Caco-2 (cell line): ENCODE measurements at regions not wholly inside any gene's neighbourhood (a gene's known extent, or its start where the extent isn't known, plus 50 kb on each side); places are given as distances from the start of the nearest gene placed in this dataset.

Experiments
- BruUV-seq: library from RNA; stranded (reverse); fragments of 400-500 nt; replicated peaks from 2 replicates; lab custom pipeline; 2021; lab: Mats Ljungman, UMichigan
- CTCF ChIA-PET: fragments of 300-600 bp; sonication (Branson Sonifier 250); formaldehyde crosslinking; loops from one replicate; lab custom pipeline; 2022; ENCODE audit warnings: antibody characterized with exemption; lab: Charles Lee
- POLR2A ChIA-PET: fragments of 300-600 bp; sonication (Branson Sonifier 250); formaldehyde crosslinking; loops from one replicate; lab custom pipeline; 2022; ENCODE audit warnings: antibody characterized with exemption; lab: Charles Lee
- DNase-seq, 2 experiments: peaks; one replicate each; pipeline versions ENCODE4 v3.0.0 to v3.0.0-alpha.2; 2020 to 2022
- H3K27me3 ChIP-seq: replicated peaks from 2 replicates; pipeline ENCODE4 v1.6.0; 2011; ENCODE audit warnings: low read length; ENCODE audit not compliant: control insufficient read depth, insufficient read depth
- H3K36me3 ChIP-seq: 2 replicates; pipeline ENCODE4 v1.5.1; 2011; ENCODE audit warnings: low read length; ENCODE audit not compliant: control insufficient read depth, insufficient read depth
- H3K4me1 ChIP-seq: fragments of 250-450 bp; sonication (Bioruptor Pico); 2 replicates; pipeline ENCODE4 v1.5.1; 2020; ENCODE audit warnings: mild to moderate bottlenecking
- H3K4me3 ChIP-seq: 2 replicates; pipeline ENCODE4 v1.5.1; 2011; ENCODE audit warnings: low read depth, mild to moderate bottlenecking, control low read depth, low read length
- H3K9me3 ChIP-seq: fragments of 250-450 bp; sonication (Bioruptor Pico); 2 replicates; pipeline ENCODE4 v1.5.1; 2020; ENCODE audit warnings: mild to moderate bottlenecking, moderate library complexity
- H3K27ac Mint-ChIP-seq: one replicate; pipeline ENCODE4 v1.8.0; 2022; ENCODE audit warnings: mixed read lengths; ENCODE audit not compliant: unreplicated experiment
- H3K27me3 Mint-ChIP-seq: one replicate; pipeline ENCODE4 v1.8.0; 2022; ENCODE audit warnings: mixed read lengths; ENCODE audit not compliant: insufficient read depth, unreplicated experiment
- H3K36me3 Mint-ChIP-seq: one replicate; pipeline ENCODE4 v1.8.0; 2022; ENCODE audit warnings: mild to moderate bottlenecking, mixed read lengths; ENCODE audit not compliant: insufficient read depth, unreplicated experiment
- H3K4me1 Mint-ChIP-seq: one replicate; pipeline ENCODE4 v1.8.0; 2022; ENCODE audit warnings: low read depth, mixed read lengths; ENCODE audit not compliant: unreplicated experiment
- H3K4me3 Mint-ChIP-seq: one replicate; pipeline ENCODE4 v1.8.0; 2022; ENCODE audit warnings: mild to moderate bottlenecking, moderate library complexity, mixed read lengths; ENCODE audit not compliant: unreplicated experiment
- H3K9me3 Mint-ChIP-seq: one replicate; pipeline ENCODE4 v1.8.0; 2022; ENCODE audit warnings: mixed read lengths; ENCODE audit not compliant: unreplicated experiment
- intact Hi-C: fragments of 100-400 bp; cut with micrococcal nuclease; formaldehyde crosslinking; loops from one replicate; pipeline ENCODE4 v1.10.0; 2022; ENCODE audit not compliant: unreplicated experiment
- TF ChIP-seq, protein P1 (sequence below), 2 experiments: fragments of 200-600 bp in 1 of 2; IDR thresholded peaks; 1 replicate in 1 of 2; 2 replicates in 1 of 2; pipeline versions ENCODE4 v1.5.1 to v1.8.0; 2011 to 2022; ENCODE audit warnings: antibody characterized with exemption in 1 of 2, control low read depth in 1 of 2, inconsistent platforms in 1 of 2, low read depth in 1 of 2, low read length in 1 of 2, mild to moderate bottlenecking in 1 of 2, moderate library complexity in 1 of 2; ENCODE audit not compliant: insufficient read depth in 1 of 2, severe bottlenecking in 1 of 2, unreplicated experiment in 1 of 2

DNA sequence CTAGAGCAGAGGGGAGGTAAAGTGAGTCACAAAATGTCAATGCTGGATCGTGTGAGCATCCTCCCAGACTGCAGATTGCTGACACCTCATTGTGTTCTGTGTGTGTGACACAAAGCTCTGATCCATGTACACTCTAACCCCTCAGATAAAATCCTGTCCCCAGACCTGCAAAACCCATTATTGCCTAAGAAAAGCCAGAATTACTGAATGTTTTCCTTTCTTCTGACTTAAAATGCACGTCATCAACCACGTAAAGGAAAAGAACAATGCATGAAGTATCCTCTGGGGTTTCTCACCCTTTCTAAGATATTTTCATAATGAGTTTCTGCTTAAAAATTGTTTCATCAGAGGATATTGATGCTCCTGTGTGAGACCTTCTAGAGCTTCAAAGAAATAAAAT lies 218.0 kb upstream of the PREP start:
- no TSS peak for BruUV-seq
- intact Hi-C loops = no loop called here
- no peak overlapping the region for H3K27ac Mint-ChIP-seq
- H3K4me3 ChIP-seq = no peak overlapping the region
- H3K4me3 Mint-ChIP-seq = no peak overlapping the region
- ChIA-PET CTCF (no interaction called here), POLR2A (no interaction called here)
- H3K36me3 Mint-ChIP-seq = no peaks in the 10 kb centered on the region
- TF ChIP-seq, protein P1, sequence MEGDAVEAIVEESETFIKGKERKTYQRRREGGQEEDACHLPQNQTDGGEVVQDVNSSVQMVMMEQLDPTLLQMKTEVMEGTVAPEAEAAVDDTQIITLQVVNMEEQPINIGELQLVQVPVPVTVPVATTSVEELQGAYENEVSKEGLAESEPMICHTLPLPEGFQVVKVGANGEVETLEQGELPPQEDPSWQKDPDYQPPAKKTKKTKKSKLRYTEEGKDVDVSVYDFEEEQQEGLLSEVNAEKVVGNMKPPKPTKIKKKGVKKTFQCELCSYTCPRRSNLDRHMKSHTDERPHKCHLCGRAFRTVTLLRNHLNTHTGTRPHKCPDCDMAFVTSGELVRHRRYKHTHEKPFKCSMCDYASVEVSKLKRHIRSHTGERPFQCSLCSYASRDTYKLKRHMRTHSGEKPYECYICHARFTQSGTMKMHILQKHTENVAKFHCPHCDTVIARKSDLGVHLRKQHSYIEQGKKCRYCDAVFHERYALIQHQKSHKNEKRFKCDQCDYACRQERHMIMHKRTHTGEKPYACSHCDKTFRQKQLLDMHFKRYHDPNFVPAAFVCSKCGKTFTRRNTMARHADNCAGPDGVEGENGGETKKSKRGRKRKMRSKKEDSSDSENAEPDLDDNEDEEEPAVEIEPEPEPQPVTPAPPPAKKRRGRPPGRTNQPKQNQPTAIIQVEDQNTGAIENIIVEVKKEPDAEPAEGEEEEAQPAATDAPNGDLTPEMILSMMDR (IDR thresholded peaks at IDR 0.05; ENCODE audit: insufficient read depth in 1 of 2, low read depth in 1 of 2, low read length in 1 of 2, severe bottlenecking in 1 of 2, unreplicated experiment in 1 of 2) = no peak
- no peak for DNase-seq
- peaks cover 33% of the 10 kb centered on the region for H3K4me1 ChIP-seq
- H3K27me3 Mint-ChIP-seq = no peaks in the 10 kb centered on the region
- peaks cover 34% of the 10 kb centered on the region for H3K4me1 Mint-ChIP-seq
- H3K9me3 ChIP-seq = no peaks in the 10 kb centered on the region
- no peaks in the 10 kb centered on the region for H3K36me3 ChIP-seq
- H3K27me3 ChIP-seq = no peaks in the 10 kb centered on the region
- H3K9me3 Mint-ChIP-seq = peaks cover 12% of the 10 kb centered on the region

DNA sequence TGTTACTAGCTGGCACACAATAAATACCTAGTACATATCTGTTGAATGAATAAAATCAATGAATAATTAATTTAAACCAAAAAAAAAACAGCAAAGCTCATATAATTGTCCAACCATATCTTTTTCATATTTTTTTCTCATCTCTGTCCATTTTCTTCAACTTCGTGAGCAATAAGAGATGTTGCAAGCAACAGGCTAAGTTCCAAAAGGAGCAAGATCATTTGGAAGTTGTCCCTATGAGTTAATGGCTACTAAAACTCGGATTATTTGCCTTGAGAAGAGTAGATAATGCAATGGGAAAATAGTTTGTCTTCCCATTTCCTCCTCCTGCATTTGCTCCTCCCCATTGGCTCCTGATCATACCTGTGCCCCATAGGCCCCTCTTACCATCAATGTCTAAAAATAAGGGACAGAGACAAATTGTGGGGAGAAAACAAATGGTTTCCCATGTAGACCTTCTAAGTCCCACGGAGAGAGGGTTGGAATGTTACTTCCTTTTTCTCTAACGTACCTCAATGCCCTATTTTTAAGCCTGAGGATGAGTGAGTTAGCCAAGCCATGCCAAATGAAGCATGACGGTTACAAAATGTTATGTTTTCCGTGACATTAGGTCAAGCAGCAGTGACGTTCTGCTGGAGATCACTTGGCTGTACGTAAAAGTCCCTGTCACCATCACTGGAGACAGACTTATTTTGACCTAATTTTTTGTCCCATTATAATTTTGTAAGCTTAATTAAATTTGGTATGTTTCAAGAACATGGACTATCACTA lies 217.3 kb upstream of the PREP start:
- intact Hi-C loops = no loop called here
- H3K4me3 ChIP-seq = no peak overlapping the region
- no peak for DNase-seq
- no peaks in the 10 kb centered on the region for H3K27me3 Mint-ChIP-seq
- no peaks in the 10 kb centered on the region for H3K36me3 ChIP-seq
- H3K4me1 Mint-ChIP-seq = peaks cover 34% of the 10 kb centered on the region
- CTCF ChIA-PET = no interaction called here
- H3K36me3 Mint-ChIP-seq = no peaks in the 10 kb centered on the region
- no peaks in the 10 kb centered on the region for H3K9me3 ChIP-seq
- H3K4me1 ChIP-seq = peaks cover 33% of the 10 kb centered on the region
- POLR2A ChIA-PET = no interaction called here
- H3K9me3 Mint-ChIP-seq = peaks cover 14% of the 10 kb centered on the region
- H3K27ac Mint-ChIP-seq = no peak overlapping the region
- BruUV-seq = no TSS peak
- H3K4me3 Mint-ChIP-seq = no peak overlapping the region
- H3K27me3 ChIP-seq = no peaks in the 10 kb centered on the region
- TF ChIP-seq, protein P1 (IDR thresholded peaks at IDR 0.05; ENCODE audit: insufficient read depth in 1 of 2, low read depth in 1 of 2, low read length in 1 of 2, severe bottlenecking in 1 of 2, unreplicated experiment in 1 of 2) = no peak

DNA sequence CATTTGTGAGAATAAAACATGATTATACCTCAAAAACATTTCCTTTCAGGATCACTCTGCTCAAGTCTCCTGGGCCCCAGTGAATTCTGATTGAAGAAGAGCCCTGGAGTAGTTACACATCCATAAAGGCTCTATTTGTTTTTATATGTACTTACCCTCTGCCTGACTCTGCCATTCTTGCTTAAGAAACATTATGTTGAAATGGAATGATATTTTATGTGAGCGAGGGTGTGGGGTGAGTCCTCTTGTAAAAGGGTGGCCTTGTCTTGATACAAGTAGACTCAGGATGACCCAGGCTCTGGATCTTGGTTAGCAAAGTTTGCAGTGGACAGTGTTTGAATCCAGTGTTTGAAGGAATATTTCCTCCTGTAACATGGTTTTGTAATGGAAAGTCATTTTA lies 215.4 kb upstream of the PREP start:
- no TSS peak for BruUV-seq
- TF ChIP-seq, protein P1 (IDR thresholded peaks at IDR 0.05; ENCODE audit: insufficient read depth in 1 of 2, low read depth in 1 of 2, low read length in 1 of 2, severe bottlenecking in 1 of 2, unreplicated experiment in 1 of 2) = no peak
- Mint-ChIP-seq H3K9me3 (peaks cover 16% of the 10 kb centered on the region), H3K27ac (no peak overlapping the region), H3K4me1 (peaks cover 16% of the 10 kb centered on the region), H3K27me3 (no peaks in the 10 kb centered on the region), H3K4me3 (no peak overlapping the region), H3K36me3 (no peaks in the 10 kb centered on the region)
- intact Hi-C loops = no loop called here
- H3K4me1 ChIP-seq = peaks cover 20% of the 10 kb centered on the region
- CTCF ChIA-PET = no interaction called here
- no peaks in the 10 kb centered on the region for H3K9me3 ChIP-seq
- no peaks in the 10 kb centered on the region for H3K27me3 ChIP-seq
- no peak overlapping the region for H3K4me3 ChIP-seq
- DNase-seq = no peak
- POLR2A ChIA-PET = no interaction called here
- H3K36me3 ChIP-seq = no peaks in the 10 kb centered on the region
